ENCODE measurements at regions not wholly inside any gene's neighbourhood (a gene's known extent, or its start where the extent isn't known, plus 50 kb on each side); places are given as distances from the start of the nearest gene placed in this dataset.

GRCh38 chrX:121236040-121236439 lies 188.6 kb downstream of the GLUD2 start:
- no peak for TF ChIP-seq CTCF (IDR thresholded peaks at IDR 0.05; ENCODE audit: low read depth, low read length)
- TF ChIP-seq EZH2phosphoT487 (IDR thresholded peaks at IDR 0.05; ENCODE audit: low read depth): no peak
